ENCODE measurements at regions not wholly inside any gene's neighbourhood (a gene's known extent, or its start where the extent isn't known, plus 50 kb on each side); places are given as distances from the start of the nearest gene placed in this dataset.

DNA sequence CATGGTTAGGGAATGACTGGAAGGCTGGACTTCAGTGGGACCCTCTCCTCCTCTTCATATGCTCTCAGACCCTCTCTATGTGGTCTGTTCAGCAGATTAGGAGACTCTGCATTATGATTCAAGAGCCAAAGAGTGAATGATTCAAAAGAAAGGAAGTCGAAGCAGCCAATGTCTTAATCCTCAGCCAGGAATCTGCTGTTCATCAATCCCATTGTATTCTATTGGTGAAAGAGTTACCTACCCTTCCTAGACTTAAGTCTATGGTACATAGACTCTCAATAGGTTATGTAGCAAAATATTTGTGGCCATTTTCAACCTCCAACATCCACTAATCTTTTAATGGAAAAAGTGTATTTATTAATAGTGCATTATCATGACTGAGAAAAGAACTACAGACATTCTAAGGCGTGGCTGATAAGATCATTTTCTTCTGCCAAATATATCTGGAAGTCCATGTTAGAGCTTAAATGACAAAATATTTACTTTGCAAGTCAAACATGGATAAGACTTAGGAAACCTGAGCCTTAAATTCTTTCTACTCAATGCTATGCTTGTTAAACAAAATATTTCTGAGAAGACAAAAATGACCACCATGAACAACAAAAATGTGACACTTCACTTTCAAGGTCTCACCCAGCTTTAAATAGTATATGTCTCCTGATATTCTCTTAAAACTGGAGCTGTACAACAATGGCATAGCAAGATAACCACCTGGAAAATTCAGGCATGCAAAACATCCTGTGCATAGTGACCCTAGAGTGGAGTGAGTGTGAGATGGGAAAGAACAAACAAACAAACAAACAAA is 1100.6 kb downstream of the GALC start:
- Mint-ChIP-seq H3K4me3 (no peak overlapping the region), H3K27me3 (ENCODE audit: insufficient read depth, low read depth, poor library complexity) (no peaks in the 10 kb centered on the region), H3K9me3 (no peaks in the 10 kb centered on the region), H3K27ac (no peak overlapping the region), H3K4me1 (no peaks in the 10 kb centered on the region), H3K36me3 (ENCODE audit: low read depth) (no peaks in the 10 kb centered on the region)
- no peak for ATAC-seq
- Histone ChIP-seq H3K9me2 (ENCODE audit: insufficient read depth) (no peaks in the 10 kb centered on the region), H3K27ac (ENCODE audit: low read depth) (no peak overlapping the region), H3K4me2 (no peak overlapping the region), H3K79me2 (replicated peaks; ENCODE audit: insufficient read depth) (no peaks in the 10 kb centered on the region), H4K20me1 (replicated peaks; ENCODE audit: insufficient read depth) (no peaks in the 10 kb centered on the region), H3K36me3 (ENCODE audit: insufficient read depth) (no peaks in the 10 kb centered on the region), H3F3A (replicated peaks; ENCODE audit: low read depth) (no peaks in the 10 kb centered on the region), H3K4me1 (ENCODE audit: insufficient read depth) (no peaks in the 10 kb centered on the region), H3K4me3 (no peak overlapping the region), H3K27me3 (ENCODE audit: insufficient read depth) (no peaks in the 10 kb centered on the region), H2AFZ (no peak overlapping the region)
- no peak for DNase-seq (ENCODE audit: low spot score)
- no peak for TF ChIP-seq ZNF331 (CRISPR knock-in tag; IDR thresholded peaks at IDR 0.05; ENCODE audit: low read depth)
- TF ChIP-seq, protein P1, sequence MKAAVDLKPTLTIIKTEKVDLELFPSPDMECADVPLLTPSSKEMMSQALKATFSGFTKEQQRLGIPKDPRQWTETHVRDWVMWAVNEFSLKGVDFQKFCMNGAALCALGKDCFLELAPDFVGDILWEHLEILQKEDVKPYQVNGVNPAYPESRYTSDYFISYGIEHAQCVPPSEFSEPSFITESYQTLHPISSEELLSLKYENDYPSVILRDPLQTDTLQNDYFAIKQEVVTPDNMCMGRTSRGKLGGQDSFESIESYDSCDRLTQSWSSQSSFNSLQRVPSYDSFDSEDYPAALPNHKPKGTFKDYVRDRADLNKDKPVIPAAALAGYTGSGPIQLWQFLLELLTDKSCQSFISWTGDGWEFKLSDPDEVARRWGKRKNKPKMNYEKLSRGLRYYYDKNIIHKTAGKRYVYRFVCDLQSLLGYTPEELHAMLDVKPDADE (IDR thresholded peaks at IDR 0.05), result no peak

DNA sequence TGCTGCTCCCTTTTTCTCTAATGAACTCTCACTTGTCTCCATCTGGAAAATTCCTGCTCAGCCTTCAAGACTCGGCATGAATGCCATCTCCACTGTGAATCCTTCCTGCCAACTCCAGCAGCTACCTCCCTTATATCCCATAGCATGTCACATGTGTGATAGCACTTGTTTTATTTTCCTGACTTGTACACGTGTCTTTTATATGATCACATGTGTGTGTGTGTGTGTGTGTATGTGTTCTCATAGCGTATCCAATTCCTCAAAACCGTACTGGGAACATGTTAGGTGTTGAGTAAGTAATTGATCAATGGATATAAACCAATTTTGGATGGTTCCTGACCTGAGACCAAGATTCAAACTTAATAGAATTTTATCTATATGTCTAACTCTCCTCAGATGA is 1107.7 kb downstream of the GALC start:
- Histone ChIP-seq H3K36me3 (ENCODE audit: insufficient read depth) (no peaks in the 10 kb centered on the region), H3K79me2 (replicated peaks; ENCODE audit: insufficient read depth) (no peaks in the 10 kb centered on the region), H3K27ac (ENCODE audit: low read depth) (no peak overlapping the region), H3K9me2 (ENCODE audit: insufficient read depth) (no peaks in the 10 kb centered on the region), H3K4me1 (ENCODE audit: insufficient read depth) (no peaks in the 10 kb centered on the region), H3K27me3 (ENCODE audit: insufficient read depth) (no peaks in the 10 kb centered on the region), H3K4me3 (no peak overlapping the region), H2AFZ (no peak overlapping the region), H3K4me2 (no peak overlapping the region), H4K20me1 (replicated peaks; ENCODE audit: insufficient read depth) (no peaks in the 10 kb centered on the region), H3F3A (replicated peaks; ENCODE audit: low read depth) (no peaks in the 10 kb centered on the region)
- no peaks in the 10 kb centered on the region for H3K4me1 Mint-ChIP-seq
- H3K9me3 Mint-ChIP-seq, result no peaks in the 10 kb centered on the region
- ATAC-seq, result no peak
- H3K27ac Mint-ChIP-seq, result no peak overlapping the region
- DNase-seq (ENCODE audit: low spot score), result no peak
- no peak overlapping the region for H3K4me3 Mint-ChIP-seq
- no peaks in the 10 kb centered on the region for H3K36me3 Mint-ChIP-seq (ENCODE audit: low read depth)
- no peaks in the 10 kb centered on the region for H3K27me3 Mint-ChIP-seq (ENCODE audit: insufficient read depth, low read depth, poor library complexity)
- TF ChIP-seq JUNB (IDR thresholded peaks at IDR 0.05; ENCODE audit: unreplicated experiment) (no peak), CREB1 (CRISPR knock-in tag; IDR thresholded peaks at IDR 0.05; ENCODE audit: low read depth) (no peak), ZNF331 (CRISPR knock-in tag; IDR thresholded peaks at IDR 0.05; ENCODE audit: low read depth) (no peak), EZH2phosphoT487 (IDR thresholded peaks at IDR 0.05; ENCODE audit: unreplicated experiment) (no peak), POLR2AphosphoS5 (IDR thresholded peaks at IDR 0.05; ENCODE audit: low read depth) (no peak), NANOG (IDR thresholded peaks at IDR 0.05; ENCODE audit: borderline replicate concordance) (no peak), EZH2 (IDR thresholded peaks at IDR 0.05; ENCODE audit: low read depth, unreplicated experiment) (no peak), STAT1 (IDR thresholded peaks at IDR 0.05; ENCODE audit: unreplicated experiment) (no peak)
- TF ChIP-seq, protein P2, sequence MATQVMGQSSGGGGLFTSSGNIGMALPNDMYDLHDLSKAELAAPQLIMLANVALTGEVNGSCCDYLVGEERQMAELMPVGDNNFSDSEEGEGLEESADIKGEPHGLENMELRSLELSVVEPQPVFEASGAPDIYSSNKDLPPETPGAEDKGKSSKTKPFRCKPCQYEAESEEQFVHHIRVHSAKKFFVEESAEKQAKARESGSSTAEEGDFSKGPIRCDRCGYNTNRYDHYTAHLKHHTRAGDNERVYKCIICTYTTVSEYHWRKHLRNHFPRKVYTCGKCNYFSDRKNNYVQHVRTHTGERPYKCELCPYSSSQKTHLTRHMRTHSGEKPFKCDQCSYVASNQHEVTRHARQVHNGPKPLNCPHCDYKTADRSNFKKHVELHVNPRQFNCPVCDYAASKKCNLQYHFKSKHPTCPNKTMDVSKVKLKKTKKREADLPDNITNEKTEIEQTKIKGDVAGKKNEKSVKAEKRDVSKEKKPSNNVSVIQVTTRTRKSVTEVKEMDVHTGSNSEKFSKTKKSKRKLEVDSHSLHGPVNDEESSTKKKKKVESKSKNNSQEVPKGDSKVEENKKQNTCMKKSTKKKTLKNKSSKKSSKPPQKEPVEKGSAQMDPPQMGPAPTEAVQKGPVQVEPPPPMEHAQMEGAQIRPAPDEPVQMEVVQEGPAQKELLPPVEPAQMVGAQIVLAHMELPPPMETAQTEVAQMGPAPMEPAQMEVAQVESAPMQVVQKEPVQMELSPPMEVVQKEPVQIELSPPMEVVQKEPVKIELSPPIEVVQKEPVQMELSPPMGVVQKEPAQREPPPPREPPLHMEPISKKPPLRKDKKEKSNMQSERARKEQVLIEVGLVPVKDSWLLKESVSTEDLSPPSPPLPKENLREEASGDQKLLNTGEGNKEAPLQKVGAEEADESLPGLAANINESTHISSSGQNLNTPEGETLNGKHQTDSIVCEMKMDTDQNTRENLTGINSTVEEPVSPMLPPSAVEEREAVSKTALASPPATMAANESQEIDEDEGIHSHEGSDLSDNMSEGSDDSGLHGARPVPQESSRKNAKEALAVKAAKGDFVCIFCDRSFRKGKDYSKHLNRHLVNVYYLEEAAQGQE (IDR thresholded peaks at IDR 0.05; ENCODE audit: unreplicated experiment), result no peak
- TF ChIP-seq, protein P3, sequence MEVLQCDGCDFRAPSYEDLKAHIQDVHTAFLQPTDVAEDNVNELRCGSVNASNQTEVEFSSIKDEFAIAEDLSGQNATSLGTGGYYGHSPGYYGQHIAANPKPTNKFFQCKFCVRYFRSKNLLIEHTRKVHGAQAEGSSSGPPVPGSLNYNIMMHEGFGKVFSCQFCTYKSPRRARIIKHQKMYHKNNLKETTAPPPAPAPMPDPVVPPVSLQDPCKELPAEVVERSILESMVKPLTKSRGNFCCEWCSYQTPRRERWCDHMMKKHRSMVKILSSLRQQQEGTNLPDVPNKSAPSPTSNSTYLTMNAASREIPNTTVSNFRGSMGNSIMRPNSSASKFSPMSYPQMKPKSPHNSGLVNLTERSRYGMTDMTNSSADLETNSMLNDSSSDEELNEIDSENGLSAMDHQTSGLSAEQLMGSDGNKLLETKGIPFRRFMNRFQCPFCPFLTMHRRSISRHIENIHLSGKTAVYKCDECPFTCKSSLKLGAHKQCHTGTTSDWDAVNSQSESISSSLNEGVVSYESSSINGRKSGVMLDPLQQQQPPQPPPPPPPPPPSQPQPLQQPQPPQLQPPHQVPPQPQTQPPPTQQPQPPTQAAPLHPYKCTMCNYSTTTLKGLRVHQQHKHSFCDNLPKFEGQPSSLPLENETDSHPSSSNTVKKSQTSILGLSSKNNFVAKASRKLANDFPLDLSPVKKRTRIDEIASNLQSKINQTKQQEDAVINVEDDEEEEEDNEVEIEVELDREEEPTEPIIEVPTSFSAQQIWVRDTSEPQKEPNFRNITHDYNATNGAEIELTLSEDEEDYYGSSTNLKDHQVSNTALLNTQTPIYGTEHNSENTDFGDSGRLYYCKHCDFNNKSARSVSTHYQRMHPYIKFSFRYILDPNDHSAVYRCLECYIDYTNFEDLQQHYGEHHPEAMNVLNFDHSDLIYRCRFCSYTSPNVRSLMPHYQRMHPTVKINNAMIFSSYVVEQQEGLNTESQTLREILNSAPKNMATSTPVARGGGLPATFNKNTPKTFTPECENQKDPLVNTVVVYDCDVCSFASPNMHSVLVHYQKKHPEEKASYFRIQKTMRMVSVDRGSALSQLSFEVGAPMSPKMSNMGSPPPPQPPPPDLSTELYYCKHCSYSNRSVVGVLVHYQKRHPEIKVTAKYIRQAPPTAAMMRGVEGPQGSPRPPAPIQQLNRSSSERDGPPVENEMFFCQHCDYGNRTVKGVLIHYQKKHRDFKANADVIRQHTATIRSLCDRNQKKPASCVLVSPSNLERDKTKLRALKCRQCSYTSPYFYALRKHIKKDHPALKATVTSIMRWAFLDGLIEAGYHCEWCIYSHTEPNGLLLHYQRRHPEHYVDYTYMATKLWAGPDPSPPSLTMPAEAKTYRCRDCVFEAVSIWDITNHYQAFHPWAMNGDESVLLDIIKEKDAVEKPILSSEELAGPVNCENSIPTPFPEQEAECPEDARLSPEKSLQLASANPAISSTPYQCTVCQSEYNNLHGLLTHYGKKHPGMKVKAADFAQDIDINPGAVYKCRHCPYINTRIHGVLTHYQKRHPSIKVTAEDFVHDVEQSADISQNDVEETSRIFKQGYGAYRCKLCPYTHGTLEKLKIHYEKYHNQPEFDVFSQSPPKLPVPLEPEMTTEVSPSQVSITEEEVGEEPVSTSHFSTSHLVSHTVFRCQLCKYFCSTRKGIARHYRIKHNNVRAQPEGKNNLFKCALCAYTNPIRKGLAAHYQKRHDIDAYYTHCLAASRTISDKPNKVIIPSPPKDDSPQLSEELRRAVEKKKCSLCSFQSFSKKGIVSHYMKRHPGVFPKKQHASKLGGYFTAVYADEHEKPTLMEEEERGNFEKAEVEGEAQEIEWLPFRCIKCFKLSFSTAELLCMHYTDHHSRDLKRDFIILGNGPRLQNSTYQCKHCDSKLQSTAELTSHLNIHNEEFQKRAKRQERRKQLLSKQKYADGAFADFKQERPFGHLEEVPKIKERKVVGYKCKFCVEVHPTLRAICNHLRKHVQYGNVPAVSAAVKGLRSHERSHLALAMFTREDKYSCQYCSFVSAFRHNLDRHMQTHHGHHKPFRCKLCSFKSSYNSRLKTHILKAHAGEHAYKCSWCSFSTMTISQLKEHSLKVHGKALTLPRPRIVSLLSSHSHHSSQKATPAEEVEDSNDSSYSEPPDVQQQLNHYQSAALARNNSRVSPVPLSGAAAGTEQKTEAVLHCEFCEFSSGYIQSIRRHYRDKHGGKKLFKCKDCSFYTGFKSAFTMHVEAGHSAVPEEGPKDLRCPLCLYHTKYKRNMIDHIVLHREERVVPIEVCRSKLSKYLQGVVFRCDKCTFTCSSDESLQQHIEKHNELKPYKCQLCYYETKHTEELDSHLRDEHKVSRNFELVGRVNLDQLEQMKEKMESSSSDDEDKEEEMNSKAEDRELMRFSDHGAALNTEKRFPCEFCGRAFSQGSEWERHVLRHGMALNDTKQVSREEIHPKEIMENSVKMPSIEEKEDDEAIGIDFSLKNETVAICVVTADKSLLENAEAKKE (CRISPR knock-in tag; IDR thresholded peaks at IDR 0.05), result no peak

Measured in GM23338 (cell line).